HCT116 (cell line): ENCODE measurements at regions not wholly inside any gene's neighbourhood (a gene's known extent, or its start where the extent isn't known, plus 50 kb on each side); places are given as distances from the start of the nearest gene placed in this dataset.

Experiments
- ATAC-seq: fragments of 200-7000 bp; cut with Tn5 transposase; 2 replicates; pipeline ENCODE4 v1.9.1; 2020; ENCODE audit warnings: mild to moderate bottlenecking, moderate library complexity
- BruUV-seq: library from RNA; stranded (reverse); fragments of 400-500 nt; replicated peaks from 2 replicates; lab custom pipeline; 2021; lab: Mats Ljungman, UMichigan
- CTCF ChIA-PET: fragments of 300-600 bp; sonication (Branson Sonifier 250); formaldehyde crosslinking; loops from one replicate; lab custom pipeline; 2021; ENCODE audit warnings: antibody characterized with exemption; lab: Charles Lee
- POLR2A ChIA-PET: fragments of 300-600, 350-600 bp; sonication (Branson Sonifier 250); formaldehyde crosslinking; loops from one replicate; lab custom pipeline; 2021; ENCODE audit warnings: antibody characterized with exemption; lab: Charles Lee
- RAD21 ChIA-PET, 2 experiments: fragments of 300-600 bp; sonication (Branson Sonifier 250); formaldehyde crosslinking; loops; one replicate each; lab custom pipeline; 2023; ENCODE audit warnings: low total read pairs in 2 of 2; ENCODE audit not compliant: uncharacterized antibody in 2 of 2, unreplicated experiment in 2 of 2, low non-redundant PET in 1 of 2; lab: Charles Lee
- DNase-seq: peaks from one replicate; pipeline ENCODE4 v3.0.0-alpha.2; 2010; ENCODE audit warnings: low read depth, low spot score
- H2AFZ ChIP-seq: fragments of 200-600 bp; shearing (Covaris generic), sonication (generic); 2 replicates; pipeline ENCODE4 v1.6.1; 2017; ENCODE audit warnings: low read depth, mixed run types, mixed read lengths, antibody characterized with exemption, low read length; ENCODE audit not compliant: poor library complexity, severe bottlenecking
- H3K27ac ChIP-seq: 2 replicates; pipeline ENCODE4 v1.5.1; 2012; ENCODE audit warnings: low read depth, low read length
- H3K27me3 ChIP-seq: fragments of 200-600 bp; sonication (generic); 2 replicates; pipeline ENCODE4 v1.6.1; 2016; ENCODE audit warnings: mixed run types, low read length, mixed read lengths; ENCODE audit not compliant: insufficient read depth
- H3K36me3 ChIP-seq, 2 experiments: fragments of 200-500 bp in 1 of 2; fragments of 200-600 bp in 1 of 2; sonication (Bioruptor generic) in 1 of 2; sonication (generic) in 1 of 2; 2 replicates each; pipeline versions ENCODE4 v1.5.1 to v1.6.1; 2014 to 2016; ENCODE audit warnings: low read length in 2 of 2, inconsistent platforms in 1 of 2, mixed read lengths in 1 of 2, mixed run types in 1 of 2; ENCODE audit not compliant: insufficient read depth in 2 of 2, control insufficient read depth in 1 of 2
- H3K4me1 ChIP-seq, 2 experiments: fragments of 200-600 bp in 1 of 2; sonication (generic) in 1 of 2; 2 replicates each; pipeline versions ENCODE4 v1.5.1 to v1.6.1; 2012 to 2017; ENCODE audit warnings: low read length in 2 of 2, inconsistent platforms in 1 of 2, mild to moderate bottlenecking in 1 of 2, mixed read lengths in 1 of 2, mixed run types in 1 of 2, moderate library complexity in 1 of 2; ENCODE audit not compliant: insufficient read depth in 2 of 2, control insufficient read depth in 1 of 2
- H3K4me2 ChIP-seq: fragments of 200-600 bp; sonication (generic); 2 replicates; pipeline ENCODE4 v1.6.1; 2017; ENCODE audit warnings: mixed run types, low read length, mixed read lengths
- H3K4me3 ChIP-seq, 2 experiments: fragments of 200-600 bp in 1 of 2; sonication (generic) in 1 of 2; replicated peaks in 1 of 2; 2 replicates each; pipeline ENCODE4 v1.5.1; 2011 to 2016; ENCODE audit warnings: low read length in 2 of 2, control low read depth in 1 of 2, low read depth in 1 of 2, mild to moderate bottlenecking in 1 of 2, mixed read lengths in 1 of 2, mixed run types in 1 of 2
- H3K79me2 ChIP-seq: fragments of 200-600 bp; sonication (generic); 2 replicates; pipeline ENCODE4 v1.6.1; 2017; ENCODE audit warnings: mild to moderate bottlenecking, mixed run types, low read length, moderate library complexity, mixed read lengths; ENCODE audit not compliant: insufficient read depth
- H3K9ac ChIP-seq: fragments of 200-600 bp; sonication (generic); 2 replicates; pipeline ENCODE4 v1.6.1; 2016; ENCODE audit warnings: low read length, mixed read lengths
- H3K9me2 ChIP-seq: fragments of 200-600 bp; sonication (generic), shearing (Covaris generic); 2 replicates; pipeline ENCODE4 v1.6.1; 2017; ENCODE audit warnings: mixed run types, mild to moderate bottlenecking, moderate library complexity; ENCODE audit not compliant: insufficient read depth
- H3K9me3 ChIP-seq, 2 experiments: fragments of 200-500 bp in 1 of 2; fragments of 200-600 bp in 1 of 2; sonication (Bioruptor generic) in 1 of 2; sonication (generic) in 1 of 2; 2 replicates each; pipeline ENCODE4 v1.6.1; 2014 to 2017; ENCODE audit warnings: low read length in 2 of 2, mixed read lengths in 2 of 2, inconsistent platforms in 1 of 2, low read depth in 1 of 2, mild to moderate bottlenecking in 1 of 2, mixed run types in 1 of 2, moderate library complexity in 1 of 2; ENCODE audit not compliant: control insufficient read depth in 1 of 2, insufficient read depth in 1 of 2
- H4K20me1 ChIP-seq: fragments of 200-600 bp; sonication (generic), shearing (Covaris generic); 2 replicates; pipeline ENCODE4 v1.6.1; 2017; ENCODE audit warnings: mixed run types, mild to moderate bottlenecking, moderate library complexity; ENCODE audit not compliant: insufficient read depth
- ATF3 ChIP-seq: IDR thresholded peaks from 2 replicates; pipeline ENCODE4 v1.6.1; 2012
- CBX3 ChIP-seq: IDR thresholded peaks from 2 replicates; pipeline ENCODE4 v1.6.1; 2012; ENCODE audit warnings: low read depth
- CTCF ChIP-seq, 3 experiments: fragments of 200-600 bp in 1 of 3; sonication (generic) in 1 of 3; IDR thresholded peaks in 2 of 3; conservative IDR thresholded peaks in 1 of 3; 2 replicates each; pipeline ENCODE4 v1.5.1; 2012 to 2017; ENCODE audit warnings: low read depth in 2 of 3, low read length in 2 of 3, antibody characterized with exemption in 1 of 3, borderline replicate concordance in 1 of 3, control low read depth in 1 of 3, mild to moderate bottlenecking in 1 of 3, mixed read lengths in 1 of 3, mixed run types in 1 of 3, moderate library complexity in 1 of 3; ENCODE audit not compliant: insufficient read depth in 1 of 3
- ELF1 ChIP-seq: IDR thresholded peaks from 2 replicates; pipeline ENCODE4 v1.6.1; 2012; ENCODE audit warnings: low read depth, borderline replicate concordance
- EZH2 ChIP-seq: fragments of 200-600 bp; sonication (generic); IDR thresholded peaks from 2 replicates; pipeline ENCODE4 v1.6.1; 2017; ENCODE audit warnings: antibody characterized with exemption, mixed run types
- EZH2phosphoT487 ChIP-seq: fragments of 200-600 bp; IDR thresholded peaks from 2 replicates; pipeline ENCODE4 v1.6.1; 2018; ENCODE audit warnings: antibody characterized with exemption, borderline replicate concordance
- FOSL1 ChIP-seq: IDR thresholded peaks from 2 replicates; pipeline ENCODE4 v1.6.1; 2012; ENCODE audit warnings: low read depth
- JUND ChIP-seq: IDR thresholded peaks from 2 replicates; pipeline ENCODE4 v1.6.1; 2012
- POLR2AphosphoS5 ChIP-seq: IDR thresholded peaks from 2 replicates; pipeline ENCODE4 v1.6.1; 2011; ENCODE audit warnings: mild to moderate bottlenecking, low read depth, low read length, moderate library complexity
- RAD21 ChIP-seq: IDR thresholded peaks from 2 replicates; pipeline ENCODE4 v1.6.1; 2012; ENCODE audit warnings: low read depth, mild to moderate bottlenecking
- SIN3A ChIP-seq: IDR thresholded peaks from 2 replicates; pipeline ENCODE4 v1.6.1; 2012; ENCODE audit warnings: low read depth
- SP1 ChIP-seq: IDR thresholded peaks from 2 replicates; pipeline ENCODE4 v1.6.1; 2012; ENCODE audit warnings: low read depth
- SRF ChIP-seq: IDR thresholded peaks from 2 replicates; pipeline ENCODE4 v1.6.1; 2012; ENCODE audit warnings: low read depth
- TCF7L2 ChIP-seq: IDR thresholded peaks from 2 replicates; pipeline ENCODE4 v1.7.0; 2011; ENCODE audit warnings: borderline replicate concordance, inconsistent platforms; ENCODE audit not compliant: insufficient read depth, insufficient read length; ENCODE audit errors: extremely low read depth
- YY1 ChIP-seq: IDR thresholded peaks from 2 replicates; pipeline ENCODE4 v1.6.1; 2011; ENCODE audit warnings: low read length, low read depth, moderate library complexity, mild to moderate bottlenecking; ENCODE audit not compliant: insufficient replicate concordance; ENCODE audit errors: extremely low read depth
- ZFX ChIP-seq: fragments of 450-650 bp; IDR thresholded peaks from 2 replicates; pipeline ENCODE4 v1.6.1; 2017
- ZNF274 ChIP-seq: fragments of 200-500 bp; sonication (Bioruptor generic); IDR thresholded peaks from 2 replicates; pipeline ENCODE4 v1.6.1; 2014; ENCODE audit warnings: mild to moderate bottlenecking, low read depth, low read length, inconsistent platforms
- intact Hi-C: fragments of 100-400 bp; cut with micrococcal nuclease; formaldehyde crosslinking; loops from 2 replicates; pipeline ENCODE4 v1.10.0; 2022
- TF ChIP-seq, protein P1 (sequence below): IDR thresholded peaks from 2 replicates; pipeline ENCODE4 v1.6.1; 2011; ENCODE audit warnings: mild to moderate bottlenecking, low read length, moderate library complexity; ENCODE audit not compliant: insufficient replicate concordance; ENCODE audit errors: extremely low read depth

- no peaks in the 10 kb centered on the region for H3K9me3 ChIP-seq
- DNase-seq, result no peak
- peaks cover 18% of the 10 kb centered on the region for H3K27me3 ChIP-seq
- no peak overlapping the region for H2AFZ ChIP-seq
- H3K9ac ChIP-seq, result no peak overlapping the region
- no peak overlapping the region for H3K27ac ChIP-seq
- no peaks in the 10 kb centered on the region for H3K4me1 ChIP-seq
- no peak for ATAC-seq
- H3K4me2 ChIP-seq, result no peak overlapping the region
- RAD21 ChIA-PET, result no interaction called here
- POLR2A ChIA-PET, result no interaction called here
- no peak for TF ChIP-seq CTCF (IDR thresholded peaks at IDR 0.05 in 2 of 3, conservative IDR thresholded peaks at IDR 0.05 in 1 of 3; ENCODE audit: borderline replicate concordance in 1 of 3, insufficient read depth in 1 of 3, low read depth in 2 of 3, low read length in 2 of 3)
- CTCF ChIA-PET, result no interaction called here
- intact Hi-C loops, result no loop called here
- H3K36me3 ChIP-seq, result no peaks in the 10 kb centered on the region
- H3K9me2 ChIP-seq, result no peaks in the 10 kb centered on the region
- no peak overlapping the region for H3K4me3 ChIP-seq
- no peaks in the 10 kb centered on the region for H3K79me2 ChIP-seq
- no peaks in the 10 kb centered on the region for H4K20me1 ChIP-seq
- BruUV-seq, result no TSS peak
Measured at GRCh38 chr18:59075923-59076322, 63.8 kb upstream of the SEC11C start.

- Histone ChIP-seq H3K27me3 (peaks cover 18% of the 10 kb centered on the region), H3K9me2 (no peaks in the 10 kb centered on the region), H2AFZ (no peak overlapping the region), H3K9me3 (no peaks in the 10 kb centered on the region), H3K4me3 (no peak overlapping the region), H3K4me1 (no peaks in the 10 kb centered on the region), H3K36me3 (no peaks in the 10 kb centered on the region), H3K4me2 (no peak overlapping the region), H3K27ac (no peak overlapping the region), H3K9ac (no peak overlapping the region), H4K20me1 (no peaks in the 10 kb centered on the region), H3K79me2 (no peaks in the 10 kb centered on the region)
- CTCF ChIA-PET, result interaction anchor here (1.5 kb wide), 1 partner anchor 9 kb away, joined by 3 read pairs; no protein-coding TSS in a partner anchor
- ATAC-seq, result no peak
- intact Hi-C loops, result no loop called here
- DNase-seq, result no peak
- BruUV-seq, result no TSS peak
- RAD21 ChIA-PET, result no interaction called here
- POLR2A ChIA-PET, result no interaction called here
- TF ChIP-seq EZH2 (no peak), EZH2phosphoT487 (no peak), JUND (no peak), ELF1 (no peak), SIN3A (no peak), SP1 (no peak), CBX3 (no peak), FOSL1 (no peak), YY1 (no peak), TCF7L2 (no peak), ZNF274 (no peak), ATF3 (no peak), SRF (no peak), RAD21 (no peak), ZFX (no peak), POLR2AphosphoS5 (no peak)
- TF ChIP-seq, protein P1, sequence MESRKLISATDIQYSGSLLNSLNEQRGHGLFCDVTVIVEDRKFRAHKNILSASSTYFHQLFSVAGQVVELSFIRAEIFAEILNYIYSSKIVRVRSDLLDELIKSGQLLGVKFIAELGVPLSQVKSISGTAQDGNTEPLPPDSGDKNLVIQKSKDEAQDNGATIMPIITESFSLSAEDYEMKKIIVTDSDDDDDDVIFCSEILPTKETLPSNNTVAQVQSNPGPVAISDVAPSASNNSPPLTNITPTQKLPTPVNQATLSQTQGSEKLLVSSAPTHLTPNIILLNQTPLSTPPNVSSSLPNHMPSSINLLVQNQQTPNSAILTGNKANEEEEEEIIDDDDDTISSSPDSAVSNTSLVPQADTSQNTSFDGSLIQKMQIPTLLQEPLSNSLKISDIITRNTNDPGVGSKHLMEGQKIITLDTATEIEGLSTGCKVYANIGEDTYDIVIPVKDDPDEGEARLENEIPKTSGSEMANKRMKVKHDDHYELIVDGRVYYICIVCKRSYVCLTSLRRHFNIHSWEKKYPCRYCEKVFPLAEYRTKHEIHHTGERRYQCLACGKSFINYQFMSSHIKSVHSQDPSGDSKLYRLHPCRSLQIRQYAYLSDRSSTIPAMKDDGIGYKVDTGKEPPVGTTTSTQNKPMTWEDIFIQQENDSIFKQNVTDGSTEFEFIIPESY, result no peak
Measured at GRCh38 chr18:59079264-59079663, 60.4 kb upstream of the SEC11C start.
